ENCODE measurements at regions not wholly inside any gene's neighbourhood (a gene's known extent, or its start where the extent isn't known, plus 50 kb on each side); places are given as distances from the start of the nearest gene placed in this dataset.
"Not testable (repeated sequence)": the region's sequence is repeated elsewhere in the genome, so short reads cannot be mapped to it uniquely, and the experiment has no call there.

DNA sequence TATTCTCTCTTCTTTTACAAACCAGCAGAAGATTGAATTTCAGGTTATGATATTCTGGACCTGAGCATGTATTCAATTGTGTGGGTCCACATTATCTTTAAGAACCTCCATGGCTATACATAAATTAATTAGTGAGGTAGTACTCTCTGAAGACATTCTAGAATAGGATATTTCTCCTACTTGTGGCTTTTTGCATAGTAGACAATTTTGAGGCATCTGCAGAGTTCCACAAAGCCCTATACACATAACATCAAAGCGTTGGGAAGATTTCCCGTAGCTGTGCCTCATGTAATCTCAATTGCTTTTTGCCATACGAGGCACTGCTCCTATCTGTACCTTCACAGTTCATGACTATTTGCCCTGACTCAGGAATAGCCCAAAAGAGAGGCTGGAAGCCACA lies 395.4 kb upstream of the RGS17 start:
- DNase-seq, result no peak

DNA sequence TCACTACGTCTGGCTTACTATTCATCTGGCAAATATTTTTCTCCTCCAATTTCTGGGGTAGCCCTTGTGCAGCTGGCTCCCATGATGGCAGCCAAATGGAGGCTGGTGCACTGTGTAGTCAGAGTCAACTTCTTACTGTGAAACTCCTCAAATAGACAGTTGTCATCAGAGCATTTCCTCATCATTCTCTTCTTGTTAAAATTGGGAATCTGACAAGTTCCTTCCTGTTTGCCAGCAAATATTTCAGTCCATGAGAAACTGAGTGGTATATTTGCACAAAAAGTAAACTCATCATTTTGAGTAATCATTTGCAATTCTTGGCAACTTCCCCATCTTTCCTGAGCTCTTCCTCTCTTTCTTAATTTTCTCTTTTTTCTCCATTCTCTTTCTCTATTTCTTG lies 394.9 kb upstream of the RGS17 start:
- no peak for DNase-seq

DNA sequence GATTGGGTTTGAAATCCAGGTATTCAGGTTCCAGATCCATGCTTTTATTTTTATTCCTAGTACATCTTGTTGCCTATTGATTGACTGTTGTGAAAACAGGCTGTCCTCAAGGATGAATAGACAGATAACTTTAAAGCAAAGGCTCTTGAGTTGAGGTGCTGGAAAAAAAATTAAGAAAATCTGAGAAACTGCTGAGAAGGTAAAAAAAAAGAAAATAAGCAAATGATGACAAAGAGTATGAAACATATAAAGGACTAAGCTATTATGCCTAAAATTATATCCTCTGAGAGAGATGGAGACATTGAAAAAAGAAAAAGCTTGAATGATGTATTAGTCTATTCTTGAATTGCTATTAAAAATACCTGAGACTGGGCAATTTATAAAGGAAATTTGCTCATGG lies 392.3 kb upstream of the RGS17 start:
- no peak for DNase-seq

DNA sequence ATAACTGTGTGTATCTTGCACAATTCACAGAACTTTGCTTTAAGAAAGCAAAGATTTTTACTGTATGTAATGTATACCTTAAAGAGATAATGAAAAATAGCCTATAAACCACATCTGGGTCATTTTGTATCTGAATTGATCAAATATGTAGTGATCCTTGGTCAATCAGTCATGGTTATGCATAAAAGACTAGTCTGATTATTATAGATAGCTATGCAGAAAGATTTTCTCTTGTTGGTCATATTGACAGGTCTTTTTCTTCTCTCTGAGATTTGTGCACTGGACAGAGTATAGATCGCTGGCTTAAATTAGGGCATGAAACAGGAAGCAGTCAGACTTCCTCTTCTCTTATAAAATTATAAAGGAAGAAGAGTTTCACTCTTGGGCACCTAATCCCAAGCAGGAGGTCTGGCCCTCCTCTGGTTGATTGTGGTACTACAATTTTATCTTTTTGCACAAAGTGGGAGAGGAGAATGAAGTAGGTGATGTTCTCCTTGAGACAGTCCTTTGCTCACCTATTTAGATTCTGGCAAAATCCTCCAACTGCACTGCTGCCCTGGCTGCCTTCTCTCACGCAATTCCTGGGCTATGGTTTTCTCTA lies 380.9 kb upstream of the RGS17 start:
- no peak for DNase-seq

DNA sequence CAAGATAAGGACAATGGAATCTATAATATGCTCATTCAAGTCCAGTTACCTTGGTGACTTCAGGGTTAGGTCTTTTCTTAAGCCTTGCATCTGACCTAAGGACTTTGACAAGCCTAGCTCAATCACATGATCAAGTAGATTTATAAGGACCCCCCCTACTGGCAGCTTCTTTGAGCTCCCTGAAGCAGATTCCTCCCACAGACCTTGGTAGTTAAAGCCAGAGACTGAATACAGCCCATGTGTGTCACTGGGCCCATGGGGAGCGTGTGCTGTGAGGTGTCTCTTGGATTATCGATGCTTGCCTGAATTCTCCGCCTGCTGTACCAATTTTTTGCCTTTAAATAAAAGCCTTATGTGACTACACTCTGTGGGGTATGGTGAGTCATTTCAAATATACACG lies 372.7 kb upstream of the RGS17 start:
- no peak for DNase-seq

DNA sequence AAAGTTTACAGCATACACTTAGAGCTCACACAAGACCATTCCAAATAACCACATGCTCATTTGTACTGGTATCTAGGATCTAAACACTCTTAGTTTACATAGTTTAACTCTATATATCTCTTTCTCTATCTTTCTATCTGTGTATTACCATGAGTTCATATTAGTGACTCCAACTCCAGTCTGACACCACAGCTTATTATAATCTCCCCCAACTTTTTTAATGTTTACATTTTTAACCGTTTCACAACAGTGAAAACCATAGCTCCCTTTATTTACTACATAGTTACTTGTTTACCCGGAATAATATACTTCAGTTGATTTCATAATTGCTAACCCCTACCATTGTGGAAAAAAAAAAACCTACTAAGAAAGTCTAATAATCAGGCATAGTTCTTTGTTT lies 362.4 kb upstream of the RGS17 start:
- no peak for DNase-seq

DNA sequence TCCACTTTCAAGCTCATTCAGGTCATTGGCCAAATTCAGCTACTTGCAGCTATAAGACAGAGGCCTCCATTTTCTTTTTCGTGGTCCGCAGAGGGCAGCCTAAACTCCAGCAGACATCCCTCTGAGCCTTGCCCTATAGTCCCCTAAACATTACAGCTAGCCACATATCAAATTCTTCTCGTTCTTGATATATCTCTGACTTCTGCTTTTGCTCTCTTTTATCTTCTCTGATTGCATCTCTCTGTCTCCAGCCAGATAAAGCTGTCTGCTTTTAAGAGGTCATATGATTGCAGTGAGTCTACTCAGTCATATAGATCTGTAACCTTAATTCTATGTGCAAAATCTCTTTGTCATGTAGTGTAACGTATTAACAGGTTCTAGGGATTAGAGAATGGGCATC lies 358.4 kb upstream of the RGS17 start:
- DNase-seq, result no peak

DNA sequence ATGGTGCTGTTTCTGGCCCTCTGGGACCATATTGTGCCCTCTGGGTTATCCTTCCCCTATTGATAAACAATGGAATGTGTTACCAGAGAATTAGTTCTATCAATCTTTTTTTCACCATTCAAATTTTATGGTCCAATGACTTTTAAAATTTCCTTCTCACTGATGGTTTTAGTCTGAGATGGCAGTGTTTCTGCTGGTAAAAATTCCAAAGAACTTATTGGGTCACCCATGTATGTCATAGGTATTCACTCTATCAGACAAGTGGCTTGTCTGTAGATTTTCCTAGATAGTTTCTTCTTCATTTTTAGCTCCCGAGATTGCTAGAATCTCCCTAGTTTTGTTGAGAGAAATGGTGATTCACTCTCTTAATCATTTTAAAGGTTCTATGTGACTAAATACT lies 357.2 kb upstream of the RGS17 start:
- no peak for DNase-seq

DNA sequence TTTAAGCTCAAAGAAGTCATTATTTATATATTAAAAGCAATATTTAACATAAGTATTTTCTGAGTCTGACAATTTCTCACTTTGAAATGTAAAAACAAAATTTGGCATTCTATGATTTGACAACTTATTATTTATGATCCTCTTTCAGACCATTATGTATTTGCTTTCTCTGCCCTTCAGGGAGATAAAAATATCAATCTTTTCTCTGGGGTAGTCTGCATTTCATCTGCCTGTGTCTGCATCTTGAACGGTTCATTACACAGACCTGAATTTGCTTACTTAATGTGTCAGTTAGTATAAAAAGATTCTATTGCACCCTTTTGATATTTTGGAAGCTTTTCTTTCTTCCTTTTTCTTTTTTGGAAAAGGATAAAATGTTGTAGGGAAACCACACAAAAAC lies 354.0 kb upstream of the RGS17 start:
- DNase-seq, result no peak

DNA sequence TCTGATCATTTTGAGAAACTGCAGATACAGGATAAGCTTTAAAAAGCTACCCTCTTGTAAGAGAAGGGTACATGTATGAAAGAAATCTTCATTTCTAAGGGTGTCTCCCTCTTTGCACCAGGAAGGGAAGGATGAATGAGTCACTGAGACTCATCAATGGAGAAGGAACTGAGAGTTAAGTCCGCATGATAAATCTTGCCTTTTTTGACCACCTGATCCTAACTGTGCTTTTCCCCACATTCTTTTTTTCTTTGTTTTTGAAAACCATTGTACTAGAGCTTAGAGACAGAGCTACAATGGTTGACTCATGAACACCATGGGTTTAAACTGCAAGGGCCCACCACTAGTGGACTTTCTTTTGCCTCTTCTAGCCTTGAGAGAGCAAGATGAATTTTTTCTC lies 353.0 kb upstream of the RGS17 start:
- no peak for DNase-seq

DNA sequence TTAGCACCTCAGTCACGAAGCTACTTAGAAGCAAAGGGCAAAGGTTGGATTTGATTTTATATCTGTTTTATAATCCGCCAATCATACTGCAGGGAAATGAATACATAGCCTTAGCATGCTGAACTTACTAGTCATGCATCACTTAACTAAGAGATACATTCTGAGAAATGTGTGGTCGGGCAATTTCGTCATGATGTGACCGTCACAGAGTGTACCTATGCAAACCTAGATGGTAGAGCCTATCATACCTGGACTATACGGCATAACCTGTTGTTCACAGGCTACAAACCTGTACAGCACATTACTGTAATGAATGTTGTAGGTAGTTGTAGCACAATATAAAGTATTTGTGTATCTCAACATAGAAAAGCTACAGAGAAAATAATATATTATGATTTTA lies 345.2 kb upstream of the RGS17 start:
- DNase-seq, result no peak

DNA sequence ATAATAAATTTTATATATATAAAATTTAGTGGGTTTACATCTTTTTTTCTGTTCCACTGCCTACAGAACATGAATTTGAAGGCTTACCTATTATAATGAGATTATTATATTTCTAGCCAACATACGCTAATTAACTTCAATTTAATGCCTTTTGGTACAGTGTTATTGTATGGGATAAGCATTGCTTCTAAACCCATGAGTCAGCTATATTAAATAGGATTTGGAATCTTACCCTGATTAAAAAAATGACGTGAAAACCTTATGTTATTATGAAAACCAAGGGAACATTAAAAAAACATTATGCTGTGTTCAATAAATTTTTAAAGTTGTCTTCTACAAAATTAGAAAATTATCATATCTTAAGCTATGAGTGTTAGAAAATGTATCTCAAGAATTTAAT lies 334.0 kb upstream of the RGS17 start:
- DNase-seq, result no peak

DNA sequence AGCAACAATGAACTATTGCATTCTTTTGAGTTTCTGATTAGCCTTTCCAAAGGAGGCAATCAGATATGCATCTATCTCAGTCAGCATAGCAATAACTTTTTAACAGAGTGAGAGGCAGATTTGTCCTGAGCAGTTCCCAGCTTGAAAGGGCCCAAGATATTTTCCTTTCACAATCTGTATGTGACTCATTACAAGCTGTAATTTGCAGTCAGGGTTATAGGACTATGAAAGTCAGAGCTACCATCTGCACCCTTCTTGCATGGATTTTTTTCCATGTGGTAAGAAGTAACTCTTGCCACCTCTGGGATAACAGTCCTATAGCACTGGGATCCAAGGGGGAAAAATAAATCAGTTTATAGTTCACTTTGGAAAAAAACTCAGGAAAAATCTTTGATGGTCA lies 318.2 kb upstream of the RGS17 start:
- DNase-seq, result peak in 1 of 2 donors; percentile 0

DNA sequence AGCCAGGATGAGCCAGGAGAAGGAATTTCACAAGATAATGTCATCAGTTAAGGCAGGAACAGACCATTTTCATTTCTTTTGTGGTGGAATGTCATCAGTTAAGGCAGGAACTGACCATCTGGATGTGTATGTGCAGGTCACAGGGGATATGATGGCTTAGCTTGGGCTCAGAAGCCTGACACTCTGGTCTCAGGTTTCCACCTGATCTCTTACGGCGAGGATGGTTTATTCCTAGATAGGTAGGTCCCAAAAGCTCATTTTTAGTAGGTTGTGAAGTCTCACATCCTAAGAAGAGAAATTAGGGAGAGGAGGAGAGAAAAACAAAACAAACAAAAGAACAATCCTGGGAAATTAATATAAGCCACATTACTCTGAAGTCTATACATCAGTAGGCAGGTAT lies 311.7 kb upstream of the RGS17 start:
- DNase-seq, result not testable (repeated sequence)

DNA sequence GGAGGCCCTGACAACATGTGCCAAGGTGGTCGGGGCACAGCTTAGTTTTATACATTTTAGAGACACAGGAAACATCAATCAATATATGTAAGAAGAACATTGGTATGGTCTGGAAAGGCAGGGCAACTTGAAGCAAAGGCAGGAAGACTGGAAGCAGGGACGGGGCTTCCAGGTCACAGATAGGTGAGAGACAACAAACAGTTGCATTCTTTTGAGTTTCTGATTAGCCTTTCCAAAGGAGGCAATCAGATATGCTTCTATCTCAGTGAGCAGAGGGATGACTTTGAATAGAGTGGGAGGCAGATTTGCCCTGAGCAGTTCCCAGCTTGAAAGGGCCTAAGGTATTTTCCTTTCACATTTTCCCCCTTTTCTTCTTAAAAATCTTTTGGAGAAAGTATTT lies 311.0 kb upstream of the RGS17 start:
- DNase-seq, result no peak

DNA sequence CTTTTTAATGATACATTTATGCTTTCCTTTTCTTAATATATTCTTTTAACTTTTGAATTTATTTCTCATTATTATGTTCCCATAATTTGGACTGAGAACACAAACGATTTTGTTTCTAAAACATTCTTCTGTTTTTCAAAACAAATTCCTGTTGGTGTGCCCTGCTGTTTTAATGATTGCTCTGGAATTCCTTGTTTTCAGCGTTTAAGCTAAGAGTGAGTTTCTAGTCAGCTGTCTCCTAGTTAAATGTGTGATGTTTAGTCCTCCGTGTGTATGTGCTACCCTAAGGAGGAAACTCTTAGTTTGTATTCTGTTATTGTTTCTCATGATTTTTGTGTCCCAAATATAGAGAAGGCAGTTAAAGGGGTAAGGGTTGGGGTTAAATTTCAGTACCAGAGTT lies 306.1 kb upstream of the RGS17 start:
- no peak for DNase-seq

DNA sequence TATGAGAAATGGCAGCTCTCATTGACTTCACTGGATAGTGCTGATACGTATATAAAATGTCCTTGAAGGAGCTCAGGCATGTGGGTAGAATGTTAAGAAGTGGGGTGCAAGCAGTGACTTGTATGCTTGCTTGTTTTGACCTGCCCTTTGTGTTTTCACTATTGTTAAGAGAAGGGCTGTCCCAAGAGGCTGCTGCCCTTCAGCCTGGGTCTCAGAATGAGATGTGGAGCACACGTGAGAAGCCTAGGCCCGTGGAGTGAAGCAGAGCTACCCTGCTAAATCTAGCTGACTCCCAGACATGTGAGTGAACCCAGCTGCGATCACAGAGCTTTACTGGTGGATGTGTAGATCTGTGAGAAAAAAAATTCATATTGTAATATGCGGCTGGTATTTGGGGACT lies 305.3 kb upstream of the RGS17 start:
- no peak for DNase-seq

DNA sequence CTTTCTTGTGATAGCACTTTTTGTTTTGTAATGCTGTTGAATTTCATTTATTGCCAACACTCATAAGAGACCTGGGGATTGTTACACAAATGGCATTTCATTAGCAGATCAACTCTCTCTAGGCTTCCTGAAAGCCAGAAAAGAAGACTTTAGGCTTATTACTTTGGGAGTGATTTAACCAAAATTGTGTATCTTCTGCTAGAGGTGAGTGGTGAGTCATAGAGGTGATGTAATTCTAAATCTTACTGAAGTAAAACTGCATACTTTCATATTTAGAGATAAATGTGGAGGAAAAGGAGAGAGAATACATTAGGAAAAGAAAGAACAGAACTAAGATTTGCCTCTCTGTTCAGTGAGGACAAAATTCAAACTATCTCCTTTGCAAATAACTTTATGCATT lies 304.7 kb upstream of the RGS17 start:
- no peak for DNase-seq

DNA sequence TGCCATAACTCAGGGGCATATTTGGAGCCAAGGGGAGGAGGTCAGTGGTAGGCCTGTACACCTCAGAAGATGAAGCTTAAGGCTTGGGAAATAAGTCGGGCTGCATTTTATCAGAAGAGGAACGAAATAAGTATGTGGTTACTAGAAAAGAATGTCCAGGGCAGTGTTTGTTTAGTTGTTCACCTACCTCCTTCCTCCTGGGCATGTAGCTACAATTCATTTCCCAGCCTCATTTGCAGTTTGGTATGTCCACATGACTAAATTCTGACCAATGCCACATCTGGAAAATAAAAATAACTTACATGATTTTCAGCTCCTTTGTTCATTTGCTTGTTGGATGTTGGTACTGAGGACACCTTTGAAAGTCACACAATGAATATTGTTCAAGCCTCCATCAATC lies 294.5 kb upstream of the RGS17 start:
- no peak for DNase-seq

DNA sequence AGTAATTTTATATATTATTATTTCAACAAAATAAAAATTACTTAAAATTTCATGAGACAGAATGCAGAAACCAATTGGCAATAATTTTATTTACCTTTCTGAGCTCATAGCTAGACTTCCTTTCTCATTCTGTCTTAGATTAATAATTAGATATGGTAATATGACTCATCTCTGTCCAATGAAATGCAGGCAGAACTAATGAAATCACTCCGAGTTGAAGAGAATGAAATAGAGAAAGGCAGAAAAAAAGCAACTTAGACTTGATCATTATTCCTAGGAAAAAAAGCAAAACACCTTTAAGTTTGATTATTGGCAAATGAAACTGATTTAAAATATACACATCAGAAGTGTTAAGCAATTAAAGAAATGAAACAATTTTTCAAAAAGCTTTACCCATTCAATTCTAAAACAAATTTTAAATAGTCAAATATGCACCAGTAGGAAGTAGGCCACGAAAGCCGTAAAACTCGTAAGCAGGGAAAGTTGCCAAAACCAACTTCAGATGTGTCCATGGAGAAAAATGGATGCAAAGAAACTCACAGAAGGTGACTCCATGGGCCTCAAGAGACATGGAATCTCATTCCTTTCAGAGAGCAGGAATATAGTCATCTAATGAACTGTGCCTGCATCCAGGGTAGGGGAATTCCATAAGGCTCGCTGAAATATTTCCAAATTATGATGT lies 293.8 kb upstream of the RGS17 start:
- DNase-seq, result no peak

DNA sequence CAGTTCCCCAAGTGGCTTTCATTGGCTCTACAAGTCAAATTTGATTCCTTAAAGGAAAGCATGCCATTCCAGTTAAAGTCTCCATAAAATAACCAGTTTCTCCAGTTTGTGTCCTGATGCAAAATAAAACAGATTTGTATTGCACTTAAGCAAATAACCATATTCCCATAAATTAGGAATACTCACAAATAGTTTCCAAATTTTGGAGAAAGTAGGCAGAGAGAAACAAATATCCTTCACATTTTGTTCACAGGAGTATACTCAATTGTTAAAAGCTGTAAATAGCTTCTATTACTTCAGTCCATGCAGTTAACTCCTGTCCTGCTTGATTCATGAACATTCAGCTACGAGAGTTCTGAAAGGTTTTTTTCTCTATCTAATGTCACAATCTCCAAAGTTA lies 281.4 kb upstream of the RGS17 start:
- DNase-seq, result no peak

DNA sequence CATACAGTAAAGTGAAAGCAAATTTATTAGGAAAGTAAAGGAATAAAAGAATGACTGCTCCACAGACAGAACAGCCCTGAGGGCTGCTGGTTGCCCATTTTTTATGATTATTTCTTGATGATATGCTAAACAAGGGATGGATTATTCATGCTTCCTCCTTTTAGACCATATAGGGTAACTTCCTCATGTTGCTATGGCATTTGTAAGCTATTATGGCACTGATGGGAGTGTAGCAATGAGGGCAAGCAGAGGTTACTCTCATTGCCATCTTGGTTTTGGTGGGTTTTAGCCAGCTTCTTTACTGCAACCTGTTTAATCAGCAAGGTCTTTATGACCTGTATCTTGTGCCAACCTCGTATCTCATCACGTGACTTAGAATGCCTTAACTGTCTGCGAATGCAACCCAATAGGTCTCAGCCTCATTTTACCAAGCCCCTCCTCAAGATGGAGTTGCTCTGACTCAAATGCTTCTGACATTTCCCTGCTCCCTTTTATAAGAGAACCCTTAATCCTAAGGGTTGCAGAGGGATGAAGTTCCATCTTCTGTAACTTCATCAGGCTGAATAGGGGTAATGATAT lies 280.1 kb upstream of the RGS17 start:
- no peak for DNase-seq

DNA sequence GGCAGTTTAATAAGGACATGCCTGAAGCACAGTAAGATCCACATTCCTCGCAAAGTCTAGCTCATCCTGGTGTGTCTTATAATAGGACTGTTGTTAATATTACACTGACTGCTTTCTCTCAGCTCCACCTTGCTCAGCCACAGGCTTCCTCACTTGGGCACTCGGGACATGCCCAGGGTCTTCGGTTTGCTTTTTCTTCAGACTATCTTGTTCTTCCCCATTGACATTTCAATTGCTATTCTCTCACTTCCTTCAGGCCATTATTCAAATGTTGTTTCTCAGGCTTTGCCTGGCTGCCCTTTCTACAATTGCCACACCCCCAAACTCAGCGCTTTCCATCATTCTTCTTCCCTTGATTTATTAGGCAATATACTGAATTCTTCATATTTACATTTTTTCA lies 274.8 kb upstream of the RGS17 start:
- DNase-seq, result no peak

DNA sequence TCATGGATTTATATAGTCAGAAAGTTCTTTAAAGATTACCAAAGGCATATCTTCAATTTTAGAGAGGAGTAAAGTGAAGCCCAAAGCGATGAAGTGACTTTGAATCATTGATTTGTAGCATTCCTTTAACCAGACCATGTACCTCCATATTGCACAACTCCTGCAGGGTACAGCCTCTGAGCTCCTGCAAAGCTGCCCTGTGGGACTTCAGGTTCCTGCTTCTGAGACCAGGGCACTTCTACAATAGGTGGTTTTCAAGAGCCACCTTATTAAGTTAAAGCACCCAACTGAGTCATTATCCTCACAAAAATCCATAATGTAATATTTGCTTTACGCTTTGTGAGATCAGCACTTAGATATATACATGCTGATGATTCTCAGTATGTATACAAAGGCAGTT lies 270.7 kb upstream of the RGS17 start:
- DNase-seq, result no peak

DNA sequence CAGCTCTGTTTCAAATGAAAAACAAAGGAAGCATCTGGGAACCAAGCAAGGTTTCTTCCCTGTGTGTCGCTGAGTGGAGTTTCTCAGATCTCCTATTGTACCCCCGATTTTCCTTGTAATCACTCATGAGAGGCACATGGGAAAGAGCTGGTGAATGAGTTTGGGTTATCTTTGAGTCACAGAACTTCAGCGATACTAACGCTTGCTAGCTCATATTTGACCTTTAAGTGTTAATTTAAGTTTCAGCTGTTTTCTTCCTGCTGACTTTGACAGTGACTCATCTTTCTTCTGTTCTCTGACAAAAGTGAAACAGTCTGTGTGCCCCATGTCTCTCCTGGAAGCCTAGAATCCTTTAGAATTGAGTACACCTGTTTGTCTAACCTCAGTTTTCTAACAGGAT lies 261.1 kb upstream of the RGS17 start:
- DNase-seq, result no peak

Data from hippocampal formation (tissue), 2 donors.